ENCODE measurements at regions not wholly inside any gene's neighbourhood (a gene's known extent, or its start where the extent isn't known, plus 50 kb on each side); places are given as distances from the start of the nearest gene placed in this dataset.
A peak's percentile ranks its signal among the peaks of the same experiment; 100 is the strongest.

DNA sequence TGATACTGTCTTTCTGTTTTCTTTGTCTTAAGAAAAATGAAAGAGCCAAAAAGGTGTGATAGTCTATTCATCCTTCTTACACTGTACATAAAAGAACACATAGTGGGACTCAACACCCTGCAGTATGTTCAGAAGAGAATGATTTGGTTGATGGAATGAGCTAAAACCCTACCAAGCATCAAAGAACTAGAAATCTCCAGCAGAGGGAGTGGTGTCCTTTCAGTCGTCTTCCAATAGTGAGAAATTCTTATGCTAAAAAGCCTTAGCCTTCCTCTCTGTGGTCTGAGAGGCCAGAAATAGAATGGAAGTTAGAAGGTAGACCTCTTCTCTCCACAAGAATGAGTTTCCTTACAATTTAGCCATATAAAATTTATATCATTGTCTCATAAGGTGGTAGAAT, 393.4 kb upstream of the SEL1L start:
- DNase-seq (ENCODE audit: low read depth) (peak; percentile 1), FAIRE-seq (no peak)
- TF ChIP-seq, protein P1, sequence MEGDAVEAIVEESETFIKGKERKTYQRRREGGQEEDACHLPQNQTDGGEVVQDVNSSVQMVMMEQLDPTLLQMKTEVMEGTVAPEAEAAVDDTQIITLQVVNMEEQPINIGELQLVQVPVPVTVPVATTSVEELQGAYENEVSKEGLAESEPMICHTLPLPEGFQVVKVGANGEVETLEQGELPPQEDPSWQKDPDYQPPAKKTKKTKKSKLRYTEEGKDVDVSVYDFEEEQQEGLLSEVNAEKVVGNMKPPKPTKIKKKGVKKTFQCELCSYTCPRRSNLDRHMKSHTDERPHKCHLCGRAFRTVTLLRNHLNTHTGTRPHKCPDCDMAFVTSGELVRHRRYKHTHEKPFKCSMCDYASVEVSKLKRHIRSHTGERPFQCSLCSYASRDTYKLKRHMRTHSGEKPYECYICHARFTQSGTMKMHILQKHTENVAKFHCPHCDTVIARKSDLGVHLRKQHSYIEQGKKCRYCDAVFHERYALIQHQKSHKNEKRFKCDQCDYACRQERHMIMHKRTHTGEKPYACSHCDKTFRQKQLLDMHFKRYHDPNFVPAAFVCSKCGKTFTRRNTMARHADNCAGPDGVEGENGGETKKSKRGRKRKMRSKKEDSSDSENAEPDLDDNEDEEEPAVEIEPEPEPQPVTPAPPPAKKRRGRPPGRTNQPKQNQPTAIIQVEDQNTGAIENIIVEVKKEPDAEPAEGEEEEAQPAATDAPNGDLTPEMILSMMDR (IDR thresholded peaks at IDR 0.05; ENCODE audit: insufficient read depth, low read length, severe bottlenecking): no peak

DNA sequence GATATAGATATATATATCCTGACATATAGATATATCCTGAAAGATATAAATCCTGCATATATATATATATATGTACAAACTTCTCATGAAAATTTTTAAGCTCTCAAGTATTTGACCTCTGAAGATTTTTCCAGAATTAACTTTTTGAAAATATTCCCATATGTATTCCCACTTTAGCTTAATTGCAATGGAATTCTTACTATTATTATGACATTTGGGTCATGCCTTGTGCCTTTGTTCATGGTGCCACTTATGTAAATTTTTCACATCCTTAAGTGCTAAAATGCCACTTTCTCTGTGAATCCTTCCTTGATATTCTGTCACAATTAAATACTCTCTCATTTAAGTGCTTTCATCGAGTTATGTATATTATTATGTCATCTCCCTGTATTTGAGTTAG, 398.2 kb upstream of the SEL1L start:
- no peaks in the 10 kb centered on the region for H3K36me3 ChIP-seq (ENCODE audit: control insufficient read depth, insufficient read depth, low read length)
- TF ChIP-seq, protein P1 (IDR thresholded peaks at IDR 0.05; ENCODE audit: insufficient read depth, low read length, severe bottlenecking): no peak
- FAIRE-seq (no peak), DNase-seq (ENCODE audit: low read depth) (no peak)
- H3K4me3 ChIP-seq (ENCODE audit: low read depth, low read length): no peak overlapping the region
- no peaks in the 10 kb centered on the region for H3K27me3 ChIP-seq (ENCODE audit: control insufficient read depth, insufficient read depth, low read length)

More for the DNA sequence above, 393.4 kb upstream of the SEL1L start:
- H3K36me3 ChIP-seq (ENCODE audit: control insufficient read depth, insufficient read depth, low read length): no peaks in the 10 kb centered on the region
- H3K4me3 ChIP-seq (ENCODE audit: low read depth, low read length): no peak overlapping the region
- no peaks in the 10 kb centered on the region for H3K27me3 ChIP-seq (ENCODE audit: control insufficient read depth, insufficient read depth, low read length)

DNA sequence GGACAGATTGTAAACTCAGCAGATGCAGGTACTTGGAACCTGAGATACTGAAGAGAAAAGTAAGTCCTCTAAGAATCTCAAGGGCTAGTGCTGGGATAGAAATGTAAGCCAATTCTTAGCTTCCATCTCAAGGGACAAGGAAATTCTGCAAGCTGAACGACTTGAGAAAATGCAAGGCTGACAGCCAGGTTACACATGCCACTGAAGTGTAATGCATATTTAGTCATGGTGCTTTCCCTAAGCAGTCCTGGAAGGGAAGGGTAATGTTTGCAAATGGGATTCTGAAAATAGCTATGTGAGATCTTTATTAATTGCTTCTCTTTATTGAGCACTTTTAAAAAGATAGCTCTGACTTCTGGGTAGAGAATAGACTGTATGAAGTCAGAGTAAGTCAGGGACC, 402.7 kb upstream of the SEL1L start:
- Histone ChIP-seq H3K36me3 (ENCODE audit: control insufficient read depth, insufficient read depth, low read length) (no peaks in the 10 kb centered on the region), H3K4me3 (ENCODE audit: low read depth, low read length) (no peak overlapping the region), H3K27me3 (ENCODE audit: control insufficient read depth, insufficient read depth, low read length) (no peaks in the 10 kb centered on the region)
- TF ChIP-seq, protein P1 (IDR thresholded peaks at IDR 0.05; ENCODE audit: insufficient read depth, low read length, severe bottlenecking): no peak
- FAIRE-seq: no peak
- no peak for DNase-seq (ENCODE audit: low read depth)

DNA sequence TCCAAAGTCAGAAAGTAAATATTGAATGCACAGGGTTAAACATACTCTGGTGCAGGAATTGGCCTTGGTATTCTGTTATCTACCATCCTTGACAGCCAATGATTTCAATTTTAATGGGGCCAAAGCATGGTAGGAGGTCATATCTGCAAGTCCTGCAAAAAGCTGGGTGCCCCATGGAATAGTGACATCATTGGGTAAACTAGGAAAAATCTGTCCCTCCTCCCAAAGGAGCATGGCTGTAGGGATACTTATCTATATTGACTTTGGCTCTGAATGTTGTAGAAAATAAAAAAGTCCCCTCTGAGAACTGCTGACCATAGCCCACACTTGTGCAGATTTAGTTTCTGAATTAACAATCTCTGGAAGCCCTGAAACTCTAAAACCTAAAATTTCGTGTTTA, 403.2 kb upstream of the SEL1L start:
- H3K4me3 ChIP-seq (ENCODE audit: low read depth, low read length): no peak overlapping the region
- no peaks in the 10 kb centered on the region for H3K36me3 ChIP-seq (ENCODE audit: control insufficient read depth, insufficient read depth, low read length)
- FAIRE-seq (no peak), DNase-seq (ENCODE audit: low read depth) (no peak)
- H3K27me3 ChIP-seq (ENCODE audit: control insufficient read depth, insufficient read depth, low read length): no peaks in the 10 kb centered on the region
- TF ChIP-seq, protein P1 (IDR thresholded peaks at IDR 0.05; ENCODE audit: insufficient read depth, low read length, severe bottlenecking): no peak

DNA sequence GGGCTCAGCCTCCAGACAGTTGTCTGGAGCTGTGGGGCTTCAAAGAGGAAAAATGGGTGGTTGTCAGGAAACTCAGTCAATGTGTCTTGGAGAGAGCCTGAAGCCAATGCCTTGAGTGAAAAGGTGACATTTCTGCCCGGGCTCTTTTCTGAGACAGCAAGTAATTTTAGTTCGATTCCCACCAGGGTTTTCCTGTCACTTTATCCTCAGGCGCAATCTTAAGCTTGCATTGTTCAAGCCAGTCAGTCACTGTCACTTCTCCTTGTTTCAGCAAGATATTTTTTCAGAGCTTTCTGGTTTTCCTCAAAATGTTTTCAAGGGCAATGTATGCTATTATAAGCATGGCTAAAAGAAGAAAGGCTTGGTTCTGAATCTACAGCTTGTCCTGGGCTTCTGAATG, 404.7 kb upstream of the SEL1L start:
- DNase-seq (ENCODE audit: low read depth) (no peak), FAIRE-seq (no peak)
- no peak overlapping the region for H3K4me3 ChIP-seq (ENCODE audit: low read depth, low read length)
- H3K36me3 ChIP-seq (ENCODE audit: control insufficient read depth, insufficient read depth, low read length): no peaks in the 10 kb centered on the region
- TF ChIP-seq, protein P1 (IDR thresholded peaks at IDR 0.05; ENCODE audit: insufficient read depth, low read length, severe bottlenecking): no peak
- H3K27me3 ChIP-seq (ENCODE audit: control insufficient read depth, insufficient read depth, low read length): no peaks in the 10 kb centered on the region

DNA sequence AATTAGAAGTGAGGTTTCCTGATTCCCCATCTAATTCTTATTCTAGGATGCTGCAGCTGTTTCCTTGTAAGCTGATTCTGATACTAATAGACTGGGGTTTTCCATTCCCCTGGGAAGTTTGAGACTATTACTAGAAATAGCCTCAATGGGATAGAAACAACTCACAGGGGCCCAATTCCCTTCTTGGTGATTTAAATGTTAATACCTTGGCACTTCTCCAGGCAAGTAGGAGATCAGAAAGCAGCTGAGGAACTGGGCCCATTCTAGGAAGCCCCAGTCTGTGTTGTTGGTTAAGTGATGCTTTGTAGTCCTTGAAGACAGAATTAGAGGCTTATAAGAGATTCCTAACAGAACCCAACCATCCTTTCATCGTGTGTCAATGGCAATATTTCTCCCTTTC, 407.0 kb upstream of the SEL1L start:
- no peak for DNase-seq (ENCODE audit: low read depth)
- Histone ChIP-seq H3K4me3 (ENCODE audit: low read depth, low read length) (no peak overlapping the region), H3K27me3 (ENCODE audit: control insufficient read depth, insufficient read depth, low read length) (no peaks in the 10 kb centered on the region), H3K36me3 (ENCODE audit: control insufficient read depth, insufficient read depth, low read length) (no peaks in the 10 kb centered on the region)
- TF ChIP-seq, protein P1 (IDR thresholded peaks at IDR 0.05; ENCODE audit: insufficient read depth, low read length, severe bottlenecking): no peak
- no peak for FAIRE-seq
